K562 (cell line): ENCODE measurements at regions not wholly inside any gene's neighbourhood (a gene's known extent, or its start where the extent isn't known, plus 50 kb on each side); places are given as distances from the start of the nearest gene placed in this dataset.

Experiments used
- ATAC-seq: fragments of 200-7000 bp; cut with Tn5 transposase; 3 replicates; pipeline ENCODE4 v1.9.1; 2020; ENCODE audit warnings: moderate library complexity
- BruUV-seq: library from RNA; stranded (reverse); fragments of 400-500 nt; replicated peaks from 2 replicates; lab custom pipeline; 2021; lab: Mats Ljungman, UMichigan
- CTCF ChIA-PET: fragments of 300-600 bp; formaldehyde crosslinking; extraction: SDS; loops from one replicate; lab custom pipeline; 2021; ENCODE audit warnings: low intra/inter-chr PET ratio; lab: Yijun Ruan, JAX
- POLR2A ChIA-PET: fragments of 300-600, 350-650 bp; sonication (Branson Sonifier 250); formaldehyde crosslinking; extraction: SDS; loops from one replicate; lab custom pipeline; 2021; ENCODE audit warnings: antibody characterized with exemption, inconsistent platforms; lab: Yijun Ruan, JAX
- DNase-seq, 4 experiments: peaks; one replicate each; pipeline versions ENCODE4 v3.0.0 to v3.0.0-alpha.2; 2011 to 2018; ENCODE audit warnings: low spot score in 3 of 4, mixed read lengths in 3 of 4; ENCODE audit errors: extremely low read depth in 1 of 4
- FAIRE-seq: peaks from 2 replicates; lab custom pipeline; 2011; peaks lifted over from hg19 to GRCh38; lab: Jason Lieb, UNC
- H2AFZ ChIP-seq: 2 replicates; pipeline ENCODE4 v1.6.0; 2011; ENCODE audit warnings: low read depth, low read length, control low read depth, inconsistent platforms
- H3K27ac ChIP-seq: fragments of 200-600 bp; 3 replicates; pipeline ENCODE4 v1.8.0; 2011; ENCODE audit warnings: low read depth, mild to moderate bottlenecking, control low read depth, inconsistent platforms, low read length, moderate library complexity, mixed read lengths; ENCODE audit errors: extremely low read depth
- H3K27me3 ChIP-seq, 2 experiments: fragments of 300-600 bp in 1 of 2; 2 replicates in 1 of 2; 3 replicates in 1 of 2; pipeline versions ENCODE4 v1.6.0 to v1.8.0; 2011; ENCODE audit warnings: inconsistent platforms in 2 of 2, low read length in 2 of 2, mild to moderate bottlenecking in 1 of 2, mixed read lengths in 1 of 2, moderate library complexity in 1 of 2; ENCODE audit not compliant: control insufficient read depth in 2 of 2, insufficient read depth in 2 of 2
- H3K36me3 ChIP-seq: fragments of 300-600 bp; 3 replicates; pipeline ENCODE4 v1.8.0; 2011; ENCODE audit warnings: mild to moderate bottlenecking, low read length, inconsistent platforms; ENCODE audit not compliant: control insufficient read depth, insufficient read depth
- H3K4me1 ChIP-seq, 2 experiments: fragments of 200-600 bp in 1 of 2; replicated peaks in 1 of 2; 2 replicates in 1 of 2; 3 replicates in 1 of 2; pipeline versions ENCODE4 v1.5.1 to v1.8.0; 2011; ENCODE audit warnings: inconsistent platforms in 2 of 2, low read length in 2 of 2, mild to moderate bottlenecking in 1 of 2, mixed read lengths in 1 of 2, moderate library complexity in 1 of 2; ENCODE audit not compliant: control insufficient read depth in 2 of 2, insufficient read depth in 2 of 2
- H3K4me2 ChIP-seq: 2 replicates; pipeline ENCODE4 v1.6.1; 2011; ENCODE audit warnings: low read length, control low read depth, inconsistent platforms, mixed read lengths; ENCODE audit not compliant: insufficient read depth
- H3K4me3 ChIP-seq: fragments of 200-600 bp; sonication (generic), shearing (Covaris generic); 2 replicates; pipeline ENCODE4 v1.5.1; 2016; ENCODE audit warnings: control low read depth, inconsistent platforms
- H3K79me2 ChIP-seq: fragments of 200-600 bp; 3 replicates; pipeline ENCODE4 v1.8.0; 2011; ENCODE audit warnings: low read length, inconsistent platforms; ENCODE audit not compliant: control insufficient read depth, insufficient read depth
- H3K9ac ChIP-seq, 2 experiments: 2 replicates each; pipeline versions ENCODE4 v1.6.0 to v1.6.1; 2011; ENCODE audit warnings: low read depth in 2 of 2, low read length in 2 of 2, control low read depth in 1 of 2, inconsistent platforms in 1 of 2, mild to moderate bottlenecking in 1 of 2, mixed read lengths in 1 of 2; ENCODE audit not compliant: insufficient read depth in 1 of 2
- H3K9me1 ChIP-seq: one replicate; pipeline ENCODE4 v1.6.0; 2011; ENCODE audit warnings: inconsistent platforms, mild to moderate bottlenecking, low read length, moderate library complexity; ENCODE audit not compliant: control insufficient read depth, insufficient read depth
- H3K9me3 ChIP-seq: replicated peaks from 2 replicates; pipeline ENCODE4 v1.5.1; 2011; ENCODE audit warnings: low read depth, low read length, inconsistent platforms; ENCODE audit not compliant: control insufficient read depth, insufficient read depth
- H4K20me1 ChIP-seq: replicated peaks from 2 replicates; pipeline ENCODE4 v1.6.1; 2011; ENCODE audit warnings: low read length, inconsistent platforms, mixed read lengths; ENCODE audit not compliant: control insufficient read depth, insufficient read depth
- BACH1 ChIP-seq: fragments of 200-800 bp; sonication (Bioruptor generic); IDR thresholded peaks from 2 replicates; pipeline ENCODE4 v1.6.1; 2016; ENCODE audit warnings: missing genetic modification characterization, missing compliant biosample characterization
- CTBP1 ChIP-seq: fragments of 450-650 bp; IDR thresholded peaks from 2 replicates; pipeline ENCODE4 v1.6.1; 2016; ENCODE audit warnings: borderline replicate concordance
- HMG20A ChIP-seq: fragments of 450-650 bp; formaldehyde crosslinking; conservative IDR thresholded peaks from 2 replicates; pipeline ENCODE4 v1.4.0; 2020; ENCODE audit warnings: mild to moderate bottlenecking, mixed read lengths
- HNRNPL ChIP-seq: fragments of 200-400 bp; formaldehyde crosslinking; IDR thresholded peaks from 2 replicates; pipeline ENCODE4 v1.6.1; 2017; ENCODE audit warnings: low read depth, mild to moderate bottlenecking, low read length
- KDM4B ChIP-seq, 2 experiments: fragments of 450-650 bp in 1 of 2; sonication (generic) in 1 of 2; IDR thresholded peaks; 2 replicates each; pipeline ENCODE4 v1.6.1; 2016 to 2017; ENCODE audit warnings: borderline replicate concordance in 2 of 2, antibody characterized with exemption in 1 of 2, low read depth in 1 of 2, mild to moderate bottlenecking in 1 of 2
- MEIS2 ChIP-seq: fragments of 450-650 bp; IDR thresholded peaks from 2 replicates; pipeline ENCODE4 v1.6.1; 2014; ENCODE audit warnings: mild to moderate bottlenecking; ENCODE audit not compliant: partially characterized antibody
- NFIC ChIP-seq: fragments of 450-650 bp; IDR thresholded peaks from 2 replicates; pipeline ENCODE4 v1.6.1; 2017; ENCODE audit warnings: mild to moderate bottlenecking, inconsistent platforms
- SMAD4 ChIP-seq: fragments of 250-450 bp; sonication (Bioruptor Pico); conservative IDR thresholded peaks from 2 replicates; pipeline ENCODE4 v1.8.0; 2021; ENCODE audit warnings: inconsistent platforms, mild to moderate bottlenecking, moderate library complexity
- SREBF1 ChIP-seq: fragments of 150-350 bp; IDR thresholded peaks from 2 replicates; pipeline ENCODE4 v1.6.1; 2014; ENCODE audit warnings: antibody characterized with exemption, low read depth, low read length, borderline replicate concordance
- SRSF1 ChIP-seq: fragments of 200-400 bp; formaldehyde crosslinking; IDR thresholded peaks from 2 replicates; pipeline ENCODE4 v1.6.1; 2017; ENCODE audit warnings: mild to moderate bottlenecking, low read depth, low read length, moderate library complexity
- TFAM ChIP-seq: fragments of 250-450 bp; sonication (Bioruptor Pico); conservative IDR thresholded peaks from 2 replicates; pipeline ENCODE4 v1.5.0; 2021; ENCODE audit warnings: mild to moderate bottlenecking, moderate library complexity
- TRIM25 ChIP-seq: fragments of 450-650 bp; IDR thresholded peaks from 2 replicates; pipeline ENCODE4 v1.7.0; 2016; ENCODE audit warnings: borderline replicate concordance
- ZNF197 ChIP-seq: fragments of 200-800 bp; sonication (Bioruptor generic); IDR thresholded peaks from 2 replicates; pipeline ENCODE4 v1.6.1; 2016; ENCODE audit warnings: low read depth, missing genetic modification characterization, missing compliant biosample characterization
- ZNF263 ChIP-seq: sonication (generic); formaldehyde crosslinking; IDR thresholded peaks from 2 replicates; pipeline ENCODE4 v1.8.0; 2022; ENCODE audit warnings: mild to moderate bottlenecking, missing genetic modification reagents, borderline replicate concordance
- WGBS: fragments of 100-300 bp; shearing (Covaris generic); methylation state at CpG from one replicate; pipeline ENCODE4 v1.1.6; 2016; ENCODE audit warnings: low coverage, mixed read lengths; ENCODE audit not compliant: insufficient coverage; ENCODE audit errors: missing lambda C conversion rate; 5-methylcytosine and 5-hydroxymethylcytosine counted together
- in situ Hi-C: fragments of 300-500 bp; cut with MboI; formaldehyde crosslinking; loops from 4 replicates; pipeline ENCODE4 v1.15.0; 2018; ENCODE audit warnings: inconsistent platforms, mixed read lengths
- intact Hi-C: fragments of 100-400 bp; cut with micrococcal nuclease; formaldehyde crosslinking; loops from 2 replicates; pipeline ENCODE4 v1.14.2; 2022
- TF ChIP-seq, protein P1 (sequence below): fragments of 250-450 bp; sonication (Bioruptor Pico); IDR thresholded peaks from 2 replicates; pipeline ENCODE4 v1.8.0; 2021; ENCODE audit warnings: mild to moderate bottlenecking, moderate library complexity

DNA sequence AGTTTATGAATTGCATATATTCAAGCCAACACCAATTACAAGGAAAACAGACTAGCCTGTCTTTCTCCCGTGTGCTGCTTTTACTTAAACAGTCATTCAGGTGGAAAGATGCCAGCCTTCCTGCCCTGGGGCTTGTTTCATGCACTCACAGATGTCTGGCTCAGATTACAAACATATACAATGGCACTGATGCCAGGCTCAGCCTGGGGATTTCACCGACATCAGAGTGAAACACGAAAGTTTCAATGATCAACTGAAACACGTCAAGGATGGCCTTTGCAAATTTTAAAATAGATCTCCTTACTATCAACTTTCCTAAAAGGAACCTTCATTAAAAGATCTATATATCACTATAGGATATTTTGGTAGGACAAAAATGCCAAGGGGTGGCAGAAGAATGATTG lies 1576.5 kb downstream of the EFNA5 start:
- POLR2A ChIA-PET: no interaction called here
- WGBS: 0% methylated on average over 4 of the region's 4 CpGs
- TF ChIP-seq HNRNPL: no peak
- TF ChIP-seq, protein P1, sequence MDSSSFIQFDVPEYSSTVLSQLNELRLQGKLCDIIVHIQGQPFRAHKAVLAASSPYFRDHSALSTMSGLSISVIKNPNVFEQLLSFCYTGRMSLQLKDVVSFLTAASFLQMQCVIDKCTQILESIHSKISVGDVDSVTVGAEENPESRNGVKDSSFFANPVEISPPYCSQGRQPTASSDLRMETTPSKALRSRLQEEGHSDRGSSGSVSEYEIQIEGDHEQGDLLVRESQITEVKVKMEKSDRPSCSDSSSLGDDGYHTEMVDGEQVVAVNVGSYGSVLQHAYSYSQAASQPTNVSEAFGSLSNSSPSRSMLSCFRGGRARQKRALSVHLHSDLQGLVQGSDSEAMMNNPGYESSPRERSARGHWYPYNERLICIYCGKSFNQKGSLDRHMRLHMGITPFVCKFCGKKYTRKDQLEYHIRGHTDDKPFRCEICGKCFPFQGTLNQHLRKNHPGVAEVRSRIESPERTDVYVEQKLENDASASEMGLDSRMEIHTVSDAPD (CRISPR knock-in tag): no peak
- Histone ChIP-seq H3K27me3 (no peaks in the 10 kb centered on the region), H3K4me2 (no peak overlapping the region), H3K36me3 (no peaks in the 10 kb centered on the region), H3K9ac (no peak overlapping the region), H3K4me3 (no peak overlapping the region), H3K79me2 (no peaks in the 10 kb centered on the region), H2AFZ (no peak overlapping the region), H3K27ac (no peak overlapping the region), H3K9me1 (no peaks in the 10 kb centered on the region), H3K9me3 (no peaks in the 10 kb centered on the region), H4K20me1 (no peaks in the 10 kb centered on the region), H3K4me1 (no peaks in the 10 kb centered on the region)
- ATAC-seq: no peak
- DNase-seq: no peak
- CTCF ChIA-PET: no interaction called here
- FAIRE-seq: no peak
- BruUV-seq: no TSS peak
- intact Hi-C loops (no loop called here), in situ Hi-C loops (no loop called here)

DNA sequence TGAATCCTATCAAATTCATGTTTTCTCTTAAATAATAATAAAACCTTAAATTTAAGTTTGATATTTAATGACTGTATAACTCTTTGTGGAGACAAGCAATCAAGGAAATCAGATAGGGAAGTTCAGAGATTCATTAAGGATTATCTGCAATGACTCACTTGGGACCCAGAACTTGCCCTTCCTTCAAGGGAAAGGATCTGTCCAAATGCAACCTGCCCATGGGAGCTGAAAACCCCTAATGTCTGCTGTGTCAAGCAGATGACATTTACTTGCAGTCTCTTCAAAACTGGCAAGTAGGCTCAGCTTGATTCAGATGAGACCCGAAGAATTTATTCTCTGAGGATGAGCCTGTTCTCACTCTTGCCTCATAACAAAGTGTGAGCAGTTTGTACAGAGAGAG lies 1577.6 kb downstream of the EFNA5 start:
- Histone ChIP-seq H3K36me3 (no peaks in the 10 kb centered on the region), H3K9me1 (no peaks in the 10 kb centered on the region), H3K4me1 (no peaks in the 10 kb centered on the region), H3K9ac (no peak overlapping the region), H4K20me1 (no peaks in the 10 kb centered on the region), H2AFZ (no peak overlapping the region), H3K79me2 (no peaks in the 10 kb centered on the region), H3K27me3 (no peaks in the 10 kb centered on the region), H3K4me3 (no peak overlapping the region), H3K27ac (no peak overlapping the region), H3K9me3 (no peaks in the 10 kb centered on the region), H3K4me2 (no peak overlapping the region)
- no peak for DNase-seq
- in situ Hi-C loops: no loop called here
- 0% methylated on average over 1 of the region's 1 CpG for WGBS
- CTCF ChIA-PET: no interaction called here
- no TSS peak for BruUV-seq
- POLR2A ChIA-PET: no interaction called here
- no peak for FAIRE-seq
- intact Hi-C loops: no loop called here
- ATAC-seq: no peak
- no peak for TF ChIP-seq ZNF263 (CRISPR knock-in tag)
- TF ChIP-seq TRIM25: no peak
- TF ChIP-seq NFIC: no peak
- no peak for TF ChIP-seq CTBP1
- no peak for TF ChIP-seq KDM4B (IDR thresholded peaks at IDR 0.05; ENCODE audit: borderline replicate concordance in 2 of 2, low read depth in 1 of 2)
- TF ChIP-seq MEIS2: no peak
- no peak for TF ChIP-seq HMG20A (CRISPR knock-in tag)
- TF ChIP-seq SREBF1: no peak
- no peak for TF ChIP-seq TFAM (CRISPR knock-in tag)
- no peak for TF ChIP-seq SMAD4 (CRISPR knock-in tag)
- no peak for TF ChIP-seq ZNF197 (CRISPR knock-in tag)
- no peak for TF ChIP-seq BACH1 (tag)
- no peak for TF ChIP-seq SRSF1
